IMR-90 (cell line): ENCODE measurements at regions not wholly inside any gene's neighbourhood (a gene's known extent, or its start where the extent isn't known, plus 50 kb on each side); places are given as distances from the start of the nearest gene placed in this dataset.

Experiments used
- ATAC-seq: fragments of 200-7000 bp; cut with Tn5 transposase; 2 replicates; pipeline ENCODE4 v1.9.1; 2020; ENCODE audit warnings: low read depth, mild to moderate bottlenecking, moderate library complexity
- BruUV-seq: library from RNA; stranded (reverse); fragments of 400-500 nt; replicated peaks from 2 replicates; lab custom pipeline; 2021; lab: Mats Ljungman, UMichigan
- CTCF ChIA-PET: fragments of 300-600 bp; formaldehyde crosslinking; extraction: SDS; loops from one replicate; lab custom pipeline; 2021; ENCODE audit warnings: antibody characterized with exemption; lab: Yijun Ruan, JAX
- POLR2A ChIA-PET: fragments of 300-600 bp; sonication (Branson Sonifier 250); formaldehyde crosslinking; loops from one replicate; lab custom pipeline; 2022; ENCODE audit warnings: antibody characterized with exemption; ENCODE audit not compliant: unreplicated experiment; lab: Charles Lee
- DNase-seq: peaks from one replicate; pipeline ENCODE4 v3.0.0; 2013
- H2AFZ ChIP-seq: replicated peaks from 2 replicates; pipeline ENCODE3; 2013; ENCODE audit warnings: low read length, mild to moderate bottlenecking; ENCODE audit not compliant: poor library complexity
- H2AK5ac ChIP-seq: 2 replicates; pipeline ENCODE4 v1.6.1; 2013; ENCODE audit warnings: low read depth, low read length, inconsistent platforms
- H2AK9ac ChIP-seq: replicated peaks from 2 replicates; pipeline ENCODE3; 2013; ENCODE audit warnings: mild to moderate bottlenecking, low read depth, low read length, moderate library complexity; ENCODE audit not compliant: poor library complexity
- H2BK120ac ChIP-seq: 2 replicates; pipeline ENCODE4 v1.6.1; 2013; ENCODE audit warnings: low read depth, low read length, inconsistent platforms
- H2BK15ac ChIP-seq: 3 replicates; pipeline ENCODE4 v1.6.1; 2013; ENCODE audit warnings: low read depth, low read length, inconsistent platforms
- H2BK20ac ChIP-seq: 2 replicates; pipeline ENCODE4 v1.6.1; 2013; ENCODE audit warnings: low read depth, mild to moderate bottlenecking, inconsistent platforms, low read length, moderate library complexity
- H2BK5ac ChIP-seq: 2 replicates; pipeline ENCODE4 v1.6.1; 2013; ENCODE audit warnings: mild to moderate bottlenecking, low read depth, low read length, inconsistent platforms; ENCODE audit not compliant: poor library complexity, severe bottlenecking
- H3K14ac ChIP-seq: replicated peaks from 2 replicates; pipeline ENCODE4 v1.6.1; 2013; ENCODE audit warnings: low read depth, low read length, inconsistent platforms
- H3K18ac ChIP-seq: 2 replicates; pipeline ENCODE4 v1.6.1; 2013; ENCODE audit warnings: low read depth, low read length, control low read depth
- H3K23ac ChIP-seq: 2 replicates; pipeline ENCODE4 v1.6.1; 2013; ENCODE audit warnings: low read depth, low read length, inconsistent platforms
- H3K27ac ChIP-seq: 2 replicates; pipeline ENCODE4 v1.5.1; 2013; ENCODE audit warnings: mild to moderate bottlenecking, control low read depth, low read length; ENCODE audit not compliant: insufficient read depth
- H3K27me3 ChIP-seq: 2 replicates; pipeline ENCODE4 v1.6.1; 2013; ENCODE audit warnings: low read length; ENCODE audit not compliant: control insufficient read depth, insufficient read depth
- H3K36me3 ChIP-seq: 2 replicates; pipeline ENCODE4 v1.6.1; 2013; ENCODE audit warnings: low read length, mixed read lengths; ENCODE audit not compliant: control insufficient read depth, insufficient read depth
- H3K4ac ChIP-seq: 2 replicates; pipeline ENCODE4 v1.6.1; 2013; ENCODE audit warnings: low read depth, low read length, inconsistent platforms
- H3K4me1 ChIP-seq: 2 replicates; pipeline ENCODE4 v1.6.1; 2013; ENCODE audit warnings: low read length, mixed read lengths; ENCODE audit not compliant: control insufficient read depth, insufficient read depth
- H3K4me2 ChIP-seq: 2 replicates; pipeline ENCODE4 v1.6.1; 2013; ENCODE audit warnings: low read depth, mild to moderate bottlenecking, control low read depth, low read length, moderate library complexity
- H3K4me3 ChIP-seq: 2 replicates; pipeline ENCODE4 v1.5.1; 2013; ENCODE audit warnings: low read depth, mild to moderate bottlenecking, control low read depth, low read length, moderate library complexity; ENCODE audit not compliant: insufficient read depth
- H3K56ac ChIP-seq: 2 replicates; pipeline ENCODE4 v1.6.1; 2013; ENCODE audit warnings: low read length, inconsistent platforms; ENCODE audit not compliant: insufficient read depth; ENCODE audit errors: extremely low read depth
- H3K79me1 ChIP-seq, 2 experiments: 2 replicates each; pipeline ENCODE4 v1.6.1; 2013; ENCODE audit warnings: low read length in 2 of 2, inconsistent platforms in 1 of 2, low read depth in 1 of 2
- H3K9ac ChIP-seq: 2 replicates; pipeline ENCODE4 v1.6.1; 2013; ENCODE audit warnings: low read depth, low read length, control low read depth
- H3K9me1 ChIP-seq: 2 replicates; pipeline ENCODE4 v1.6.1; 2013; ENCODE audit warnings: low read length, inconsistent platforms; ENCODE audit not compliant: insufficient read depth
- H3K9me3 ChIP-seq: 2 replicates; pipeline ENCODE4 v1.6.1; 2013; ENCODE audit warnings: low read length; ENCODE audit not compliant: control insufficient read depth, insufficient read depth
- H4K20me1 ChIP-seq: 2 replicates; pipeline ENCODE4 v1.6.1; 2013; ENCODE audit warnings: low read length, inconsistent platforms; ENCODE audit not compliant: insufficient read depth
- H4K5ac ChIP-seq: 2 replicates; pipeline ENCODE4 v1.6.1; 2013; ENCODE audit warnings: mild to moderate bottlenecking, low read depth, low read length, control low read depth
- H4K8ac ChIP-seq, 2 experiments: 2 replicates each; pipeline ENCODE4 v1.6.1; 2013; ENCODE audit warnings: low read depth in 2 of 2, low read length in 2 of 2, control low read depth in 1 of 2, inconsistent platforms in 1 of 2
- H4K91ac ChIP-seq: 2 replicates; pipeline ENCODE4 v1.6.1; 2013; ENCODE audit warnings: low read depth, low read length, inconsistent platforms; ENCODE audit not compliant: insufficient read depth
- CEBPB ChIP-seq: IDR thresholded peaks from 2 replicates; pipeline ENCODE4 v1.6.1; 2012; ENCODE audit warnings: low read depth, low read length, improper control_type of control experiment
- CHD1 ChIP-seq: IDR thresholded peaks from 2 replicates; pipeline ENCODE4 v1.6.1; 2012; ENCODE audit warnings: low read depth, low read length, improper control_type of control experiment
- MAZ ChIP-seq: IDR thresholded peaks from 2 replicates; pipeline ENCODE4 v1.6.1; 2012; ENCODE audit warnings: low read depth, mild to moderate bottlenecking, low read length, improper control_type of control experiment, moderate library complexity, borderline replicate concordance
- MXI1 ChIP-seq: IDR thresholded peaks from 2 replicates; pipeline ENCODE4 v1.6.1; 2012; ENCODE audit warnings: low read depth, mild to moderate bottlenecking, low read length, moderate library complexity, borderline replicate concordance
- RFX5 ChIP-seq: IDR thresholded peaks from 2 replicates; pipeline ENCODE4 v1.8.0; 2012; ENCODE audit warnings: low read depth, mild to moderate bottlenecking, low read length, moderate library complexity
- SMC3 ChIP-seq: fragments of 150-350 bp; IDR thresholded peaks from 2 replicates; pipeline ENCODE4 v1.6.1; 2016; ENCODE audit warnings: low read depth, mild to moderate bottlenecking, antibody characterized with exemption, low read length, moderate library complexity
- USF2 ChIP-seq: fragments of 150-350 bp; IDR thresholded peaks from 2 replicates; pipeline ENCODE4 v1.6.1; 2017; ENCODE audit warnings: mild to moderate bottlenecking, antibody characterized with exemption, low read length, low read depth
- WGBS, 2 experiments: methylation state at CpG; one replicate each; pipeline versions ENCODE4 v1.1.5 to v1.1.7; 2013; ENCODE audit warnings: missing lambda C conversion rate in 2 of 2; ENCODE audit not compliant: insufficient read length in 1 of 2; ENCODE audit errors: extremely low coverage in 2 of 2; 5-methylcytosine and 5-hydroxymethylcytosine counted together
- dilution Hi-C: fragments of 300-500 bp; cut with HindIII; formaldehyde crosslinking; loops from one replicate; pipeline ENCODE4 v1.14.3; 2018; ENCODE audit warnings: low sequenced_read_pairs; ENCODE audit not compliant: unreplicated experiment
- in situ Hi-C: fragments of 300-500 bp; cut with MboI; formaldehyde crosslinking; loops from 3 replicates; pipeline ENCODE4 v1.14.3; 2019; ENCODE audit warnings: low sequenced_read_pairs, inconsistent platforms, mixed read lengths
- intact Hi-C: fragments of 100-400 bp; cut with micrococcal nuclease; formaldehyde crosslinking; loops from 2 replicates; pipeline ENCODE4 v1.10.0; 2022

GRCh38 chr5:68618501-68618900 lies 402.9 kb downstream of the PIK3R1 start:
- Histone ChIP-seq H4K91ac (no peak overlapping the region), H4K8ac (no peak overlapping the region), H2AFZ (no peak overlapping the region), H3K27ac (no peak overlapping the region), H2AK9ac (no peak overlapping the region), H2AK5ac (no peak overlapping the region), H3K36me3 (no peaks in the 10 kb centered on the region), H3K4me2 (no peak overlapping the region), H3K23ac (no peak overlapping the region), H3K9me1 (no peaks in the 10 kb centered on the region), H3K14ac (no peak overlapping the region), H3K4ac (no peak overlapping the region), H2BK15ac (no peak overlapping the region), H2BK5ac (no peak overlapping the region), H3K9ac (no peak overlapping the region), H2BK20ac (no peak overlapping the region), H4K20me1 (no peaks in the 10 kb centered on the region), H3K9me3 (no peaks in the 10 kb centered on the region), H3K56ac (no peak overlapping the region), H3K4me1 (no peaks in the 10 kb centered on the region), H3K27me3 (no peaks in the 10 kb centered on the region; the same call in 1 of the 2 replicates), H3K79me1 (no peaks in the 10 kb centered on the region), H2BK120ac (no peak overlapping the region), H3K18ac (no peak overlapping the region), H4K5ac (no peak overlapping the region), H3K4me3 (no peak overlapping the region)
- dilution Hi-C loops, result no loop called here
- in situ Hi-C loops, result no loop called here
- TF ChIP-seq MXI1, result no peak
- TF ChIP-seq SMC3, result no peak
- no peak for TF ChIP-seq CEBPB
- TF ChIP-seq MAZ, result no peak
- TF ChIP-seq RFX5, result no peak
- TF ChIP-seq USF2, result no peak
- no peak for TF ChIP-seq CHD1
- intact Hi-C loops, result no loop called here
- no peak for ATAC-seq
- no CpG with 5 or more reads among the region's 2 CpGs for WGBS, 2 experiments
- no peak for DNase-seq
- POLR2A ChIA-PET, result no interaction called here
- CTCF ChIA-PET, result no interaction called here
- BruUV-seq, result no TSS peak
